RKO (cell line): ENCODE measurements at regions not wholly inside any gene's neighbourhood (a gene's known extent, or its start where the extent isn't known, plus 50 kb on each side); places are given as distances from the start of the nearest gene placed in this dataset.
A peak's percentile ranks its signal among the peaks of the same experiment; 100 is the strongest.

Experiments used
- DNase-seq: peaks from one replicate; pipeline ENCODE4 v3.0.0-alpha.2; 2016; ENCODE audit warnings: low spot score

- DNase-seq, result no peak
Observed at GRCh38 chr3:130260918-130261317, 84.6 kb upstream of the COL6A5 start.

- no peak for DNase-seq
Observed at GRCh38 chr3:130263708-130264107, 81.8 kb upstream of the COL6A5 start.

- DNase-seq, result no peak
Observed at GRCh38 chr3:130266817-130267216, 78.7 kb upstream of the COL6A5 start.

GRCh38 chr3:130276203-130276803 lies 69.2 kb upstream of the COL6A5 start:
- DNase-seq, result peak; percentile 65

- DNase-seq, result no peak
Observed at GRCh38 chr3:130288670-130289069, 56.8 kb upstream of the COL6A5 start.

- no peak for DNase-seq
Observed at GRCh38 chr3:130291148-130291547, 54.3 kb upstream of the COL6A5 start.

GRCh38 chr3:130293247-130293646 lies 52.2 kb upstream of the COL6A5 start:
- DNase-seq, result no peak
